Breast epithelium (tissue), 3 donors: ENCODE measurements at regions not wholly inside any gene's neighbourhood (a gene's known extent, or its start where the extent isn't known, plus 50 kb on each side); places are given as distances from the start of the nearest gene placed in this dataset.

Source experiments
- POLR2A ChIP-seq: fragments of 450-650 bp; IDR thresholded peaks from one replicate; pipeline ENCODE4 v1.6.1; 2016; ENCODE audit warnings: antibody characterized with exemption, mild to moderate bottlenecking, moderate library complexity
- POLR2AphosphoS5 ChIP-seq, 3 donors: sonication (generic); formaldehyde crosslinking; IDR thresholded peaks; one replicate each; pipeline ENCODE4 v1.6.1; 2017; ENCODE audit warnings: antibody characterized with exemption in 3 of 3
- TF ChIP-seq, protein P1 (sequence below), 3 donors: fragments of 450-650 bp; IDR thresholded peaks; one replicate each; pipeline ENCODE4 v1.5.1; 2016 to 2017; ENCODE audit warnings: antibody characterized with exemption in 3 of 3, mild to moderate bottlenecking in 3 of 3, moderate library complexity in 3 of 3

DNA sequence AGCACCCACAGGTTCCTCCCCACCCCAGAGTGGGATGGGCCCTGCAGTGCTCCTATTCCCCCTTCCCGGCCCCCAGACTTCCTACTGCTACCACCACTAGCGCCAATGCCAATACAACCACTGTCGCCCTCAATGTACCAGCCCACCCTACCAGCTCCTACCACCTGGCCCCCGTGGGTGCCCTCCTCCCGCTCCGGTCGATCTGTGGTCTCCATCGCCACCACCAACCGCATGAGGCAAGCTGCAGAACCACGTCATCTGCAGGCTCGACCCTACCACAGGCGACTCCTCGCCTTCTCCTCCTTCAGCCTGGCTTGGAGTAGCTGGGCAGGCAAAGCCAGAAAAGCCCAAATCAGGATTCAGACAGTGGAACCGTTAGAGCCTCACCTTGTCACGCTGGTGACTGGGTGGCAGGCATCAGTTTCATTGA, 179.3 kb downstream of the POTEB3 start:
- TF ChIP-seq, protein P1, sequence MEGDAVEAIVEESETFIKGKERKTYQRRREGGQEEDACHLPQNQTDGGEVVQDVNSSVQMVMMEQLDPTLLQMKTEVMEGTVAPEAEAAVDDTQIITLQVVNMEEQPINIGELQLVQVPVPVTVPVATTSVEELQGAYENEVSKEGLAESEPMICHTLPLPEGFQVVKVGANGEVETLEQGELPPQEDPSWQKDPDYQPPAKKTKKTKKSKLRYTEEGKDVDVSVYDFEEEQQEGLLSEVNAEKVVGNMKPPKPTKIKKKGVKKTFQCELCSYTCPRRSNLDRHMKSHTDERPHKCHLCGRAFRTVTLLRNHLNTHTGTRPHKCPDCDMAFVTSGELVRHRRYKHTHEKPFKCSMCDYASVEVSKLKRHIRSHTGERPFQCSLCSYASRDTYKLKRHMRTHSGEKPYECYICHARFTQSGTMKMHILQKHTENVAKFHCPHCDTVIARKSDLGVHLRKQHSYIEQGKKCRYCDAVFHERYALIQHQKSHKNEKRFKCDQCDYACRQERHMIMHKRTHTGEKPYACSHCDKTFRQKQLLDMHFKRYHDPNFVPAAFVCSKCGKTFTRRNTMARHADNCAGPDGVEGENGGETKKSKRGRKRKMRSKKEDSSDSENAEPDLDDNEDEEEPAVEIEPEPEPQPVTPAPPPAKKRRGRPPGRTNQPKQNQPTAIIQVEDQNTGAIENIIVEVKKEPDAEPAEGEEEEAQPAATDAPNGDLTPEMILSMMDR (IDR thresholded peaks at IDR 0.05): no peak
- no peak for TF ChIP-seq POLR2A
- no peak for TF ChIP-seq POLR2AphosphoS5 (IDR thresholded peaks at IDR 0.05)
